ENCODE measurements at regions not wholly inside any gene's neighbourhood (a gene's known extent, or its start where the extent isn't known, plus 50 kb on each side); places are given as distances from the start of the nearest gene placed in this dataset.
"Not testable (repeated sequence)": the region's sequence is repeated elsewhere in the genome, so short reads cannot be mapped to it uniquely, and the experiment has no call there.

DNA sequence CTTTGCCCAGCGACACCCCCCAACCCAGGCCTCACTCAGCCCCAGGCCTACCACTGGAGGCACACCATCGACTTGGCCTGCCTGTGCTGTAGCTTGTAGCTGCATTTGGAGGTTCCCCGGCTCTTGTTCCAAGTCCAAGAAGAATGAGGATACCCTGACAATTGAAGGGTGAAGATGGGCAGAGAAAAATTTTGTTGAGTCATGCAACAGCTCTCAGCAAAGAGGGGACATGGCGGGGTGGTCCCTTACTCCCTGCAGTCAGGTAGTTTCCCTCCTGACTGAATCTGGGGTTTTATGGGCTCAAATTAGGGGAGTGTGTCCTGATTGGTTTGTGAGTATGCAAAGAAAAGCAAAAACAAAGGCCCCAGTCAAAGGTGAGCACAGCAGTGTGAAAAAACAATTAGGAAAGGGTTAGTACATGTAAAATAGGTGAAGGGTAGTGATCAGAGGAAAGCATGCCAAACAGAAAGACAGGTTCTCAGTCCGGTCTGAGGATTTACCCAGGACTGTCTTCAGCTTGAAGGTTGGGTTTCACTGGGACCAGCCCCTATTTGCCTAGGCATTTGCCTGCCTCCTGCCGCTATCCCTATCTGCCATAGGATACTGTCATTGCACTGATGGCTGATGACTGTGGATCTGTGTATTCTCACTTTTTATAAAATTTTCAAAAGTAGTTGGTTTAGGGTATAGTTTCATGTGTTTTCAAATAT is 316.4 kb upstream of the RND3 start:
- no peak for TF ChIP-seq CTCF (IDR thresholded peaks at IDR 0.05)
- Histone ChIP-seq H3K36me3 (ENCODE audit: low read depth) (no peaks in the 10 kb centered on the region), H3K4me1 (ENCODE audit: low read depth) (no peaks in the 10 kb centered on the region), H3K9me3 (no peaks in the 10 kb centered on the region), H3K4me3 (no peak overlapping the region)
- intact Hi-C loops (cut with DNase I, micrococcal nuclease), result no loop called here
- no peak for ATAC-seq
- DNase-seq, result no peak

GRCh38 chr2:150802635-150803034 is 315.2 kb upstream of the RND3 start:
- DNase-seq, result no peak
- no peak overlapping the region for H3K4me3 ChIP-seq
- no peak for TF ChIP-seq CTCF (IDR thresholded peaks at IDR 0.05)
- no peaks in the 10 kb centered on the region for H3K9me3 ChIP-seq
- intact Hi-C loops (cut with DNase I, micrococcal nuclease), result no loop called here
- no peaks in the 10 kb centered on the region for H3K4me1 ChIP-seq (ENCODE audit: low read depth)
- no peak for ATAC-seq
- H3K36me3 ChIP-seq (ENCODE audit: low read depth), result no peaks in the 10 kb centered on the region

GRCh38 chr2:150796236-150796635 is 308.8 kb upstream of the RND3 start:
- H3K9me3 ChIP-seq; H3K4me1 ChIP-seq (ENCODE audit: low read depth); intact Hi-C loops (cut with DNase I, micrococcal nuclease); ATAC-seq; H3K4me3 ChIP-seq; H3K36me3 ChIP-seq (ENCODE audit: low read depth); DNase-seq: not testable (repeated sequence)

DNA sequence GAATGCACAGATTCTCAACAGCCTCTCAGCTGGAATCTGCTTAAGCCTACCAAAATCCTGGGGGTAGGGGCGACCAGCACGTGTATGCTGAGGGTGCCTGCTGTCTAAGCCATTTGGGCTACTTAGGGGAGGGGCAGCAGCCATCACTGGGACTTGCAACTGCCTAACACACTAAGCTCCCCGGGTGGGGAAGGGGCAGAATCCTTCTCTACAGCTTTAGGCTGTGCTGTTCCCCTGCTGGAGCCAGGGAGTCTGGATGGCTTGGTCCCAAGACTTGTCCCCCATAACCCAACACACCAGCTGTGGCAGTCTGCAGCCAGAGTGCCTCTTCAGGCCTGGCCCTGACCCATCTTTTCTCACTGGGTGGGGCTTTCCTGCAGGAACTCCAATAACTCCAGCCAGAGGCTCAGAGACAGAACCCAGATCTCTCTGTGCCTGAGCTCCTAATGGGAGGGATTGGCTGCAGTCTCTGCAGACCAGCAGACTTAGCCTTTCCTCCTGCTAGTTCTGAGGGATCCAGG is 305.4 kb upstream of the RND3 start:
- intact Hi-C loops (cut with DNase I, micrococcal nuclease), result no loop called here
- Histone ChIP-seq H3K4me1 (ENCODE audit: low read depth) (no peaks in the 10 kb centered on the region), H3K9me3 (no peaks in the 10 kb centered on the region), H3K36me3 (ENCODE audit: low read depth) (no peaks in the 10 kb centered on the region), H3K4me3 (no peak overlapping the region)
- ATAC-seq, result no peak
- DNase-seq, result no peak
- no peak for TF ChIP-seq CTCF (IDR thresholded peaks at IDR 0.05)

DNA sequence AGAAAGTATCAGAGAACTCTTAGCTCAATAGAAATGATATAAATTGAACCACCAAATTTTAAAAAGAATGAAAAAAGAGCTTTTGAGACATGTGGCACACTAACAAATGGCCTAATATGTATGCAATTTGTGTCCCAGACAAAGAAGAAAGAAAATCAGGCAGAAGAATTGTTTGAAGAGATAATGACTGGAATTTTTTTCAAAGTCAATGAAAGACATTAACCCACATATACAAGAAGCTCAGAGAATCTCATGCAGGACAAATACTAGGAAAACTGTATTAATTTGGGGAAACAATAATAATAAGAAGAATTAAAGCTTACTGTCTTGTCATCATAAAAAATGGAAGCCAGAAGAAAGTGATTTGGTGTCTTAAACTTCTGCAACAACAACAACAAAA is 304.1 kb upstream of the RND3 start:
- H3K4me3 ChIP-seq, result no peak overlapping the region
- no peak for DNase-seq
- no peaks in the 10 kb centered on the region for H3K9me3 ChIP-seq
- TF ChIP-seq CTCF (IDR thresholded peaks at IDR 0.05), result no peak
- no peaks in the 10 kb centered on the region for H3K36me3 ChIP-seq (ENCODE audit: low read depth)
- no peak for ATAC-seq
- no peaks in the 10 kb centered on the region for H3K4me1 ChIP-seq (ENCODE audit: low read depth)
- intact Hi-C loops (cut with DNase I, micrococcal nuclease), result no loop called here

GRCh38 chr2:150789376-150789905 is 302.0 kb upstream of the RND3 start:
- H3K9me3 ChIP-seq, result no peaks in the 10 kb centered on the region
- no peak for ATAC-seq
- intact Hi-C loops (cut with DNase I, micrococcal nuclease), result no loop called here
- no peak for DNase-seq
- TF ChIP-seq CTCF (IDR thresholded peaks at IDR 0.05), result no peak
- no peaks in the 10 kb centered on the region for H3K4me1 ChIP-seq (ENCODE audit: low read depth)
- no peak overlapping the region for H3K4me3 ChIP-seq
- H3K36me3 ChIP-seq (ENCODE audit: low read depth), result no peaks in the 10 kb centered on the region

All from mucosa of descending colon (tissue), 3 donors.